Testis (tissue), 2 donors: ENCODE measurements at regions not wholly inside any gene's neighbourhood (a gene's known extent, or its start where the extent isn't known, plus 50 kb on each side); places are given as distances from the start of the nearest gene placed in this dataset.

ENCODE experiments used
- POLR2A ChIP-seq: fragments of 450-650 bp; IDR thresholded peaks from one replicate; pipeline ENCODE4 v1.6.1; 2017; ENCODE audit warnings: antibody characterized with exemption, mild to moderate bottlenecking, moderate library complexity
- TF ChIP-seq, protein P1 (sequence below), 3 experiments: fragments of 450-650 bp in 2 of 3; fragments of 200-600 bp in 1 of 3; sonication (generic) in 1 of 3; IDR thresholded peaks; one replicate each; pipeline ENCODE4 v1.5.1; 2016 to 2019; ENCODE audit warnings: antibody characterized with exemption in 3 of 3, mild to moderate bottlenecking in 2 of 3, moderate library complexity in 1 of 3

DNA sequence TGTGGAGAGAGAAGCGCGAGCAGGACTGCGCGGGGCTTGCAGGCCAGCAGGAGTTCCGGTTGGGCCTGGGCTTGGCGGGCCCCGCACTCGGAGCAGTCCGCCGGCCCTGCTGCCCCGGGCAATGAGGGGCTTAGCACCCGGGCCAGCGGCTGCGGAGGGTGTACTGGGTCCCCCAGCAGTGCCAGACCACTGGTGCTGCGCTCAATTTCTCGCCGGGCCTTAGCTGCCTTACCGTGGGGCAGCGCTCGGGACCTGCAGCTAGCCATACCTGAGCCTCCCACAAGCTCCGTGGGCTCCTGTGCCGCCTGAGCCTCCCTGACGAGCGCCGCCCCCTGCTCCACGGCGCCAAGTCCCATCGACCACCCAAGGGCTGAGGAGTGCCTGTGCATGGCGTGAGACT, 89.0 kb upstream of the MBOAT1 start:
- TF ChIP-seq, protein P1, sequence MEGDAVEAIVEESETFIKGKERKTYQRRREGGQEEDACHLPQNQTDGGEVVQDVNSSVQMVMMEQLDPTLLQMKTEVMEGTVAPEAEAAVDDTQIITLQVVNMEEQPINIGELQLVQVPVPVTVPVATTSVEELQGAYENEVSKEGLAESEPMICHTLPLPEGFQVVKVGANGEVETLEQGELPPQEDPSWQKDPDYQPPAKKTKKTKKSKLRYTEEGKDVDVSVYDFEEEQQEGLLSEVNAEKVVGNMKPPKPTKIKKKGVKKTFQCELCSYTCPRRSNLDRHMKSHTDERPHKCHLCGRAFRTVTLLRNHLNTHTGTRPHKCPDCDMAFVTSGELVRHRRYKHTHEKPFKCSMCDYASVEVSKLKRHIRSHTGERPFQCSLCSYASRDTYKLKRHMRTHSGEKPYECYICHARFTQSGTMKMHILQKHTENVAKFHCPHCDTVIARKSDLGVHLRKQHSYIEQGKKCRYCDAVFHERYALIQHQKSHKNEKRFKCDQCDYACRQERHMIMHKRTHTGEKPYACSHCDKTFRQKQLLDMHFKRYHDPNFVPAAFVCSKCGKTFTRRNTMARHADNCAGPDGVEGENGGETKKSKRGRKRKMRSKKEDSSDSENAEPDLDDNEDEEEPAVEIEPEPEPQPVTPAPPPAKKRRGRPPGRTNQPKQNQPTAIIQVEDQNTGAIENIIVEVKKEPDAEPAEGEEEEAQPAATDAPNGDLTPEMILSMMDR (IDR thresholded peaks at IDR 0.05): no peak
- TF ChIP-seq POLR2A: no peak
